Astrocyte (in vitro differentiated cells and primary cell): ENCODE measurements at regions not wholly inside any gene's neighbourhood (a gene's known extent, or its start where the extent isn't known, plus 50 kb on each side); places are given as distances from the start of the nearest gene placed in this dataset.

ENCODE experiments used
- DNase-seq: peaks from one replicate; pipeline ENCODE4 v3.0.0-alpha.2; 2010; ENCODE audit warnings: low read depth
- FAIRE-seq: peaks from 2 replicates; lab custom pipeline; 2011; peaks lifted over from hg19 to GRCh38; lab: Jason Lieb, UNC
- H2AFZ ChIP-seq: 2 replicates; pipeline ENCODE4 v1.6.0; 2012; ENCODE audit warnings: low read depth, low read length, inconsistent platforms
- H3K27ac ChIP-seq: 2 replicates; pipeline ENCODE4 v1.5.1; 2011; ENCODE audit warnings: low read depth, low read length, inconsistent platforms
- H3K27me3 ChIP-seq: 2 replicates; pipeline ENCODE4 v1.6.0; 2011; ENCODE audit warnings: low read length, inconsistent platforms; ENCODE audit not compliant: insufficient read depth
- H3K36me3 ChIP-seq: 2 replicates; pipeline ENCODE4 v1.5.1; 2011; ENCODE audit warnings: low read length, inconsistent platforms; ENCODE audit not compliant: insufficient read depth
- H3K4me1 ChIP-seq: 2 replicates; pipeline ENCODE4 v1.5.1; 2011; ENCODE audit warnings: low read length, inconsistent platforms; ENCODE audit not compliant: insufficient read depth
- H3K4me2 ChIP-seq: 2 replicates; pipeline ENCODE4 v1.6.0; 2012; ENCODE audit warnings: low read length, inconsistent platforms
- H3K4me3 ChIP-seq: 2 replicates; pipeline ENCODE4 v1.5.1; 2011; ENCODE audit warnings: low read depth, mild to moderate bottlenecking, low read length, inconsistent platforms; ENCODE audit not compliant: insufficient read depth
- H3K79me2 ChIP-seq: 2 replicates; pipeline ENCODE4 v1.6.0; 2012; ENCODE audit warnings: mild to moderate bottlenecking, low read length, inconsistent platforms; ENCODE audit not compliant: insufficient read depth
- H3K9ac ChIP-seq: 2 replicates; pipeline ENCODE4 v1.6.0; 2012; ENCODE audit warnings: mild to moderate bottlenecking, low read length, inconsistent platforms
- H3K9me3 ChIP-seq: 2 replicates; pipeline ENCODE4 v1.5.1; 2012; ENCODE audit warnings: low read depth, mild to moderate bottlenecking, low read length, inconsistent platforms; ENCODE audit not compliant: insufficient read depth
- H4K20me1 ChIP-seq: 2 replicates; pipeline ENCODE4 v1.6.0; 2012; ENCODE audit warnings: low read length, inconsistent platforms; ENCODE audit not compliant: insufficient read depth
- H3K27ac Mint-ChIP-seq: one replicate; pipeline ENCODE4 v1.8.0; 2021; ENCODE audit warnings: mild to moderate bottlenecking, mixed read lengths; ENCODE audit not compliant: unreplicated experiment
- H3K27me3 Mint-ChIP-seq: one replicate; pipeline ENCODE4 v1.8.0; 2021; ENCODE audit warnings: low read depth, mixed read lengths; ENCODE audit not compliant: unreplicated experiment
- H3K36me3 Mint-ChIP-seq: one replicate; pipeline ENCODE4 v1.8.0; 2021; ENCODE audit warnings: low read depth, mixed read lengths; ENCODE audit not compliant: unreplicated experiment
- H3K4me1 Mint-ChIP-seq: one replicate; pipeline ENCODE4 v1.8.0; 2021; ENCODE audit warnings: low read depth, mixed read lengths; ENCODE audit not compliant: unreplicated experiment
- H3K4me3 Mint-ChIP-seq: one replicate; pipeline ENCODE4 v1.8.0; 2021; ENCODE audit warnings: mild to moderate bottlenecking, moderate library complexity, mixed read lengths; ENCODE audit not compliant: unreplicated experiment
- H3K9me3 Mint-ChIP-seq: one replicate; pipeline ENCODE4 v1.8.0; 2021; ENCODE audit warnings: mild to moderate bottlenecking, mixed read lengths; ENCODE audit not compliant: unreplicated experiment
- CTCF ChIP-seq: IDR thresholded peaks from 2 replicates; pipeline ENCODE4 v1.5.1; 2011; ENCODE audit warnings: low read depth, mild to moderate bottlenecking, inconsistent platforms, low read length, moderate library complexity; ENCODE audit not compliant: insufficient read depth
- EZH2 ChIP-seq: IDR thresholded peaks from 2 replicates; pipeline ENCODE4 v1.6.1; 2012; ENCODE audit warnings: mild to moderate bottlenecking, low read length, inconsistent platforms; ENCODE audit not compliant: insufficient read depth

GRCh38 chr5:40354171-40354570, 325.5 kb upstream of the PTGER4 start:
- FAIRE-seq (no peak), DNase-seq (no peak)
- TF ChIP-seq EZH2 (no peak), CTCF (no peak)
- no peaks in the 10 kb centered on the region for H3K36me3 ChIP-seq
- no peaks in the 10 kb centered on the region for H3K79me2 ChIP-seq
- Mint-ChIP-seq H3K27me3 (no peaks in the 10 kb centered on the region), H3K36me3 (no peaks in the 10 kb centered on the region), H3K27ac (no peak overlapping the region), H3K4me1 (no peaks in the 10 kb centered on the region), H3K4me3 (no peak overlapping the region), H3K9me3 (peaks cover 3% of the 10 kb centered on the region)
- no peaks in the 10 kb centered on the region for H4K20me1 ChIP-seq
- H3K4me2 ChIP-seq = no peak overlapping the region
- H3K27me3 ChIP-seq = no peaks in the 10 kb centered on the region
- H3K4me1 ChIP-seq = no peaks in the 10 kb centered on the region
- no peak overlapping the region for H3K27ac ChIP-seq
- no peak overlapping the region for H3K9ac ChIP-seq
- no peak overlapping the region for H3K4me3 ChIP-seq
- no peak overlapping the region for H2AFZ ChIP-seq
- peaks cover 2% of the 10 kb centered on the region for H3K9me3 ChIP-seq

- Histone ChIP-seq H3K27me3 (no peaks in the 10 kb centered on the region), H3K79me2 (no peaks in the 10 kb centered on the region), H2AFZ (no peak overlapping the region), H3K27ac (no peak overlapping the region), H3K4me1 (no peaks in the 10 kb centered on the region), H3K9me3 (peaks cover 2% of the 10 kb centered on the region), H3K4me2 (no peak overlapping the region), H3K4me3 (no peak overlapping the region), H3K9ac (no peak overlapping the region), H4K20me1 (no peaks in the 10 kb centered on the region), H3K36me3 (no peaks in the 10 kb centered on the region)
- DNase-seq (no peak), FAIRE-seq (no peak)
- no peak overlapping the region for H3K27ac Mint-ChIP-seq
- H3K36me3 Mint-ChIP-seq = no peaks in the 10 kb centered on the region
- no peak overlapping the region for H3K4me3 Mint-ChIP-seq
- no peaks in the 10 kb centered on the region for H3K4me1 Mint-ChIP-seq
- H3K9me3 Mint-ChIP-seq = peaks cover 9% of the 10 kb centered on the region
- no peaks in the 10 kb centered on the region for H3K27me3 Mint-ChIP-seq
- TF ChIP-seq EZH2 (no peak), CTCF (no peak)
Measured at GRCh38 chr5:40353442-40353841, 326.3 kb upstream of the PTGER4 start.

GRCh38 chr5:40347981-40348725, 331.6 kb upstream of the PTGER4 start:
- TF ChIP-seq EZH2 = no peak

More at GRCh38 chr5:40347981-40348725, 331.6 kb upstream of the PTGER4 start:
- no peak overlapping the region for H3K4me2 ChIP-seq
- Mint-ChIP-seq H3K9me3 (peaks cover 13% of the 10 kb centered on the region), H3K4me3 (no peak overlapping the region), H3K27me3 (no peaks in the 10 kb centered on the region), H3K27ac (no peak overlapping the region), H3K4me1 (no peaks in the 10 kb centered on the region), H3K36me3 (no peaks in the 10 kb centered on the region)
- H3K27me3 ChIP-seq = no peaks in the 10 kb centered on the region
- no peaks in the 10 kb centered on the region for H3K79me2 ChIP-seq
- DNase-seq (no peak), FAIRE-seq (no peak)
- no peaks in the 10 kb centered on the region for H3K9me3 ChIP-seq
- H3K36me3 ChIP-seq = no peaks in the 10 kb centered on the region
- H3K9ac ChIP-seq = no peak overlapping the region
- H4K20me1 ChIP-seq = no peaks in the 10 kb centered on the region
- no peak overlapping the region for H3K4me3 ChIP-seq
- H3K27ac ChIP-seq = no peak overlapping the region
- no peaks in the 10 kb centered on the region for H3K4me1 ChIP-seq
- no peak overlapping the region for H2AFZ ChIP-seq
